GM12878 (cell line): ENCODE measurements at regions not wholly inside any gene's neighbourhood (a gene's known extent, or its start where the extent isn't known, plus 50 kb on each side); places are given as distances from the start of the nearest gene placed in this dataset.

ENCODE experiments used
- ATAC-seq: fragments of 200-7000 bp; cut with Tn5 transposase; 3 replicates; pipeline ENCODE4 v1.9.1; 2020; ENCODE audit warnings: mild to moderate bottlenecking, moderate library complexity
- BruUV-seq: library from RNA; stranded (reverse); fragments of 400-500 nt; replicated peaks from 2 replicates; lab custom pipeline; 2021; lab: Mats Ljungman, UMichigan
- CTCF ChIA-PET: fragments of 300-600 bp; sonication (Branson Sonifier 250); formaldehyde crosslinking; extraction: SDS; loops from one replicate; lab custom pipeline; 2021; ENCODE audit warnings: inconsistent platforms; lab: Yijun Ruan, JAX
- POLR2A ChIA-PET: fragments of 350-600 bp; formaldehyde crosslinking; extraction: SDS; loops from one replicate; lab custom pipeline; 2021; ENCODE audit warnings: inconsistent platforms; lab: Charles Lee
- RAD21 ChIA-PET: fragments of 300-600 bp; sonication (Branson Sonifier 250); formaldehyde crosslinking; loops from one replicate; lab custom pipeline; 2023; ENCODE audit warnings: antibody characterized with exemption; ENCODE audit not compliant: unreplicated experiment; lab: Charles Lee
- SMC1A ChIA-PET: fragments of 300-600 bp; sonication (Branson Sonifier 250); formaldehyde crosslinking; loops from one replicate; lab custom pipeline; 2023; ENCODE audit not compliant: unreplicated experiment, uncharacterized antibody; lab: Charles Lee
- DNase-seq: peaks from one replicate; pipeline ENCODE4 v3.0.0-alpha.2; 2011; ENCODE audit warnings: low read depth, low spot score
- FAIRE-seq: peaks from 3 replicates; lab custom pipeline; 2011; peaks lifted over from hg19 to GRCh38; lab: Jason Lieb, UNC
- H2AFZ ChIP-seq: 2 replicates; pipeline ENCODE4 v1.6.0; 2011; ENCODE audit warnings: low read depth, low read length, control low read depth; ENCODE audit not compliant: control insufficient read depth
- H3K27ac ChIP-seq: 2 replicates; pipeline ENCODE4 v1.5.1; 2011; ENCODE audit warnings: control low read depth; ENCODE audit not compliant: control insufficient read depth, insufficient read depth
- H3K27me3 ChIP-seq, 2 experiments: replicated peaks in 1 of 2; 2 replicates each; pipeline versions ENCODE4 v1.6.0 to v1.6.1; 2011; ENCODE audit warnings: low read length in 1 of 2; ENCODE audit not compliant: control insufficient read depth in 2 of 2, insufficient read depth in 2 of 2
- H3K36me3 ChIP-seq, 2 experiments: 2 replicates each; pipeline ENCODE4 v1.5.1; 2011; ENCODE audit warnings: low read length in 1 of 2; ENCODE audit not compliant: control insufficient read depth in 2 of 2, insufficient read depth in 2 of 2
- H3K4me1 ChIP-seq: 2 replicates; pipeline ENCODE4 v1.6.1; 2011; ENCODE audit warnings: mild to moderate bottlenecking, low read length, moderate library complexity, mixed read lengths; ENCODE audit not compliant: control insufficient read depth, insufficient read depth
- H3K4me2 ChIP-seq: 2 replicates; pipeline ENCODE4 v1.6.0; 2011; ENCODE audit warnings: control low read depth; ENCODE audit not compliant: control insufficient read depth, insufficient read depth
- H3K4me3 ChIP-seq: fragments of 200-600 bp; sonication (generic); 2 replicates; pipeline ENCODE4 v1.5.1; 2016
- H3K79me2 ChIP-seq: 2 replicates; pipeline ENCODE4 v1.6.0; 2011; ENCODE audit warnings: low read length; ENCODE audit not compliant: control insufficient read depth, insufficient read depth
- H3K9ac ChIP-seq: 2 replicates; pipeline ENCODE4 v1.8.0; 2011; ENCODE audit warnings: low read length, control low read depth, mixed read lengths; ENCODE audit not compliant: control insufficient read depth, insufficient read depth
- H3K9me3 ChIP-seq: replicated peaks from 3 replicates; pipeline ENCODE4 v1.5.1; 2011; ENCODE audit warnings: mild to moderate bottlenecking, low read length; ENCODE audit not compliant: control insufficient read depth, insufficient read depth
- H4K20me1 ChIP-seq: 2 replicates; pipeline ENCODE4 v1.6.0; 2011; ENCODE audit not compliant: control insufficient read depth, insufficient read depth
- BHLHE40 ChIP-seq, 2 experiments: fragments of 450-650 bp in 1 of 2; IDR thresholded peaks; 2 replicates each; pipeline ENCODE4 v1.6.1; 2011 to 2017; ENCODE audit warnings: low read depth in 2 of 2, borderline replicate concordance in 1 of 2, improper control_type of control experiment in 1 of 2, low read length in 1 of 2, mild to moderate bottlenecking in 1 of 2
- BRCA1 ChIP-seq: IDR thresholded peaks from 2 replicates; pipeline ENCODE4 v1.6.1; 2011; ENCODE audit warnings: low read depth, low read length, improper control_type of control experiment
- CBX3 ChIP-seq: fragments of 200-600 bp; sonication (generic); IDR thresholded peaks from 2 replicates; pipeline ENCODE4 v1.6.1; 2016; ENCODE audit warnings: low read depth, borderline replicate concordance
- DPF2 ChIP-seq: fragments of 450-650 bp; IDR thresholded peaks from 2 replicates; pipeline ENCODE4 v1.6.1; 2017; ENCODE audit warnings: mild to moderate bottlenecking
- GABPA ChIP-seq: IDR thresholded peaks from 2 replicates; pipeline ENCODE4 v1.6.1; 2014; ENCODE audit warnings: antibody characterized with exemption, low read depth, mild to moderate bottlenecking, inconsistent platforms
- JUND ChIP-seq: IDR thresholded peaks from 2 replicates; pipeline ENCODE4 v1.6.1; 2012; ENCODE audit warnings: low read depth, mild to moderate bottlenecking, low read length, improper control_type of control experiment, moderate library complexity
- KLF5 ChIP-seq: fragments of 450-650 bp; IDR thresholded peaks from 2 replicates; pipeline ENCODE4 v1.6.1; 2014; ENCODE audit warnings: mild to moderate bottlenecking; ENCODE audit not compliant: partially characterized antibody
- MTA2 ChIP-seq: fragments of 450-650 bp; IDR thresholded peaks from 2 replicates; pipeline ENCODE4 v1.6.1; 2016; ENCODE audit warnings: low read depth, mild to moderate bottlenecking, moderate library complexity
- NR2C1 ChIP-seq: fragments of 450-650 bp; IDR thresholded peaks from 2 replicates; pipeline ENCODE4 v1.6.1; 2017; ENCODE audit warnings: antibody characterized with exemption, mild to moderate bottlenecking, moderate library complexity
- NR2F1 ChIP-seq: fragments of 450-650 bp; conservative IDR thresholded peaks from 2 replicates; pipeline ENCODE4 v1.6.1; 2017; ENCODE audit warnings: mild to moderate bottlenecking
- POLR2AphosphoS2 ChIP-seq: IDR thresholded peaks from 2 replicates; pipeline ENCODE4 v1.6.1; 2011; ENCODE audit warnings: low read depth, mild to moderate bottlenecking, low read length, improper control_type of control experiment, moderate library complexity
- RCOR1 ChIP-seq: conservative IDR thresholded peaks from 2 replicates; pipeline ENCODE4 v1.6.1; 2012; ENCODE audit warnings: low read depth, low read length, improper control_type of control experiment
- TCF7 ChIP-seq: IDR thresholded peaks from 2 replicates; pipeline ENCODE4 v1.6.1; 2014; ENCODE audit warnings: antibody characterized with exemption, borderline replicate concordance
- ZNF622 ChIP-seq: fragments of 450-650 bp; IDR thresholded peaks from 2 replicates; pipeline ENCODE4 v1.6.1; 2017; ENCODE audit warnings: mild to moderate bottlenecking, inconsistent platforms
- WGBS: methylation state at CpG from one replicate; pipeline ENCODE4 v1.1.6; 2016; ENCODE audit warnings: low lambda C conversion rate; ENCODE audit not compliant: insufficient replicate concordance, insufficient coverage; ENCODE audit errors: missing lambda C conversion rate; 5-methylcytosine and 5-hydroxymethylcytosine counted together
- in situ Hi-C: fragments of 300-500 bp; cut with MboI; formaldehyde crosslinking; loops from 9 replicates; pipeline ENCODE4 v1.14.3; 2018; ENCODE audit warnings: mixed read lengths
- intact Hi-C: fragments of 100-400 bp; cut with micrococcal nuclease; formaldehyde crosslinking; loops from one replicate; pipeline ENCODE4 v1.14.2; 2022; ENCODE audit not compliant: unreplicated experiment
- TF ChIP-seq, protein P1 (sequence below): fragments of 450-650 bp; IDR thresholded peaks from 2 replicates; pipeline ENCODE4 v1.6.1; 2017; ENCODE audit warnings: mild to moderate bottlenecking, moderate library complexity

DNA sequence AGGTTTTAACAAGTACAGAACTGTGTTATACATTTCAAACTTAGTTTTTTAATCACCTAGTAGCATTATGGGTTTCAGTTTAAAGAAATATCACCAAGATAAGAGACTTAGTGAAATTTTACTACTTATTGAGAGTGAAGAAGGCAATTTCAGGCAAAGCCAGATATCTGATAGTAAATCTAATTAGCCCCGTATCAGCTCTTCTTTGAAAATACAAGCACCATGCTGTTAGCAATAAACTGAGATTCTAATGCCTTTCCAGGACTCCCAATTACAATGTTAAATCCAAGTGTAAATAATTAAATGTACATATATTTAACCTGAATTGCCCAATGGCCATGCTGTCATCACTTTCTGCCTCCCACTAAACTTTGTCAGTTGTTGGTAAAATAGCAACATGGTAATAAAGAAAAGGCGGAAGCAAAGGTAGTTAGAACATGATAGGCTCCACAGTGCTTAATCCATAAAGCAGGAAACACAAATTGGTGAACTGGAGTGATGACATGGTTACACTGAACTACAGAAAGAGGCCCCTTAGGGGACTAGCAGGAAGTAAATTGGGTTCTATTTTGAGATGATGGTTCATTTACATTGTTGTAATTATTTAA is 646.1 kb downstream of the C12orf50 start (continued):
- TF ChIP-seq NR2C1 (no peak), POLR2AphosphoS2 (no peak), KLF5 (no peak)

DNA sequence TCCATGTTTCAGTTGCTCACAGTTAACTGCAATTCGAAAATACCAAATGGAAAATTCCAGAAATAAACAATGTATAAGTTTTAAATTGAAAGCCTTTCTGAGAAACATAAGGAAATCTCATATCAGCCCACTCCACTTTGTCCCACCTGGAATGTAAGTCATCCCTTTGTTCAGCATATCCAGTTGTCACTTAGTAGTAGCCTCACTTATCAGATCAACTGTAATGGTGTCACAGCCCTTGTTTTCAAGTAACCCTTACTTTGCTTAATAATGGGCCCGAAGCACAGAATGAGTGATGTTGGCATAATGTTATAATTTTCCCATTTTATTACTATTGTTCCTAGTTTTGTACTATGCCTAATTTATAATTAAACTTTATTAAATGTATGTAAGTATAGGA is 646.8 kb downstream of the C12orf50 start:
- in situ Hi-C loops (no loop called here), intact Hi-C loops (no loop called here)
- Histone ChIP-seq H3K9me3 (no peaks in the 10 kb centered on the region), H3K27me3 (no peaks in the 10 kb centered on the region), H4K20me1 (no peaks in the 10 kb centered on the region), H3K4me1 (no peaks in the 10 kb centered on the region), H3K27ac (no peak overlapping the region), H3K4me2 (no peak overlapping the region), H2AFZ (no peak overlapping the region), H3K4me3 (no peak overlapping the region), H3K9ac (no peak overlapping the region), H3K79me2 (no peaks in the 10 kb centered on the region), H3K36me3 (no peaks in the 10 kb centered on the region)
- FAIRE-seq (no peak), DNase-seq (no peak), ATAC-seq (no peak)
- no TSS peak for BruUV-seq
- POLR2A ChIA-PET, result no interaction called here
- RAD21 ChIA-PET, result no interaction called here
- SMC1A ChIA-PET, result no interaction called here
- CTCF ChIA-PET, result interaction anchor here (0.8 kb wide), 1 partner anchor 37 kb away, joined by 3 read pairs; no protein-coding TSS in a partner anchor
- TF ChIP-seq KLF5 (no peak), NR2F1 (no peak), BHLHE40 (IDR thresholded peaks at IDR 0.05; ENCODE audit: borderline replicate concordance in 1 of 2, low read depth in 2 of 2, low read length in 1 of 2) (no peak), GABPA (no peak), TCF7 (no peak), RCOR1 (no peak), ZNF622 (no peak), MTA2 (no peak), JUND (no peak), DPF2 (no peak), BRCA1 (no peak), CBX3 (no peak)
- TF ChIP-seq, protein P1, sequence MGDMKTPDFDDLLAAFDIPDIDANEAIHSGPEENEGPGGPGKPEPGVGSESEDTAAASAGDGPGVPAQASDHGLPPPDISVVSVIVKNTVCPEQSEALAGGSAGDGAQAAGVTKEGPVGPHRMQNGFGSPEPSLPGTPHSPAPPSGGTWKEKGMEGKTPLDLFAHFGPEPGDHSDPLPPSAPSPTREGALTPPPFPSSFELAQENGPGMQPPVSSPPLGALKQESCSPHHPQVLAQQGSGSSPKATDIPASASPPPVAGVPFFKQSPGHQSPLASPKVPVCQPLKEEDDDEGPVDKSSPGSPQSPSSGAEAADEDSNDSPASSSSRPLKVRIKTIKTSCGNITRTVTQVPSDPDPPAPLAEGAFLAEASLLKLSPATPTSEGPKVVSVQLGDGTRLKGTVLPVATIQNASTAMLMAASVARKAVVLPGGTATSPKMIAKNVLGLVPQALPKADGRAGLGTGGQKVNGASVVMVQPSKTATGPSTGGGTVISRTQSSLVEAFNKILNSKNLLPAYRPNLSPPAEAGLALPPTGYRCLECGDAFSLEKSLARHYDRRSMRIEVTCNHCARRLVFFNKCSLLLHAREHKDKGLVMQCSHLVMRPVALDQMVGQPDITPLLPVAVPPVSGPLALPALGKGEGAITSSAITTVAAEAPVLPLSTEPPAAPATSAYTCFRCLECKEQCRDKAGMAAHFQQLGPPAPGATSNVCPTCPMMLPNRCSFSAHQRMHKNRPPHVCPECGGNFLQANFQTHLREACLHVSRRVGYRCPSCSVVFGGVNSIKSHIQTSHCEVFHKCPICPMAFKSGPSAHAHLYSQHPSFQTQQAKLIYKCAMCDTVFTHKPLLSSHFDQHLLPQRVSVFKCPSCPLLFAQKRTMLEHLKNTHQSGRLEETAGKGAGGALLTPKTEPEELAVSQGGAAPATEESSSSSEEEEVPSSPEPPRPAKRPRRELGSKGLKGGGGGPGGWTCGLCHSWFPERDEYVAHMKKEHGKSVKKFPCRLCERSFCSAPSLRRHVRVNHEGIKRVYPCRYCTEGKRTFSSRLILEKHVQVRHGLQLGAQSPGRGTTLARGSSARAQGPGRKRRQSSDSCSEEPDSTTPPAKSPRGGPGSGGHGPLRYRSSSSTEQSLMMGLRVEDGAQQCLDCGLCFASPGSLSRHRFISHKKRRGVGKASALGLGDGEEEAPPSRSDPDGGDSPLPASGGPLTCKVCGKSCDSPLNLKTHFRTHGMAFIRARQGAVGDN, result no peak
- 21% methylated on average over 2 of the region's 2 CpGs for WGBS
